Thyroid gland (tissue), 4 donors: ENCODE measurements at regions not wholly inside any gene's neighbourhood (a gene's known extent, or its start where the extent isn't known, plus 50 kb on each side); places are given as distances from the start of the nearest gene placed in this dataset.

Experiments
- DNase-seq, 2 donors: peaks; one replicate each; pipeline ENCODE4 v3.0.0-alpha.2; 2019
- H3K27ac ChIP-seq, 3 donors: fragments of 200-600 bp; sonication (generic); 1 replicate in 2 of 3; 2 replicates in 1 of 3; pipeline ENCODE4 v1.5.1; 2016 to 2019; ENCODE audit warnings: mild to moderate bottlenecking in 1 of 3, moderate library complexity in 1 of 3
- H3K27me3 ChIP-seq: fragments of 200-600 bp; sonication (generic); one replicate; pipeline ENCODE4 v1.5.1; 2019
- H3K36me3 ChIP-seq, 2 donors: fragments of 200-600 bp; sonication (generic); one replicate each; pipeline ENCODE4 v1.5.1; 2016 to 2019
- H3K4me1 ChIP-seq, 2 donors: fragments of 200-600 bp; sonication (generic); one replicate each; pipeline ENCODE4 v1.5.1; 2017 to 2019
- H3K4me3 ChIP-seq, 3 donors: fragments of 200-600 bp; sonication (generic); replicated peaks in 1 of 3; 1 replicate in 2 of 3; 2 replicates in 1 of 3; pipeline ENCODE4 v1.5.1; 2016; ENCODE audit warnings: mild to moderate bottlenecking in 1 of 3
- H3K9me3 ChIP-seq: fragments of 200-600 bp; sonication (generic); one replicate; pipeline ENCODE4 v1.5.1; 2017
- POLR2A ChIP-seq, 2 donors: fragments of 450-650 bp; IDR thresholded peaks; one replicate each; pipeline ENCODE4 v1.6.1; 2017; ENCODE audit warnings: antibody characterized with exemption in 2 of 2, mild to moderate bottlenecking in 2 of 2, moderate library complexity in 1 of 2
- WGBS, 2 donors: methylation state at CpG; one replicate each; pipeline ENCODE4 v1.1.5; 2017; 5-methylcytosine and 5-hydroxymethylcytosine counted together
- intact Hi-C: fragments of 100-400 bp; cut with DNase I; formaldehyde crosslinking; loops from one replicate; pipeline ENCODE4 v1.15.1; 2023
- TF ChIP-seq, protein P1 (sequence below), 6 experiments: fragments of 200-600 bp in 3 of 6; fragments of 450-650 bp in 3 of 6; sonication (generic) in 3 of 6; IDR thresholded peaks; one replicate each; pipeline ENCODE4 v1.5.1; 2016 to 2019; ENCODE audit warnings: antibody characterized with exemption in 6 of 6, mild to moderate bottlenecking in 2 of 6, inconsistent platforms in 1 of 6, moderate library complexity in 1 of 6

DNA sequence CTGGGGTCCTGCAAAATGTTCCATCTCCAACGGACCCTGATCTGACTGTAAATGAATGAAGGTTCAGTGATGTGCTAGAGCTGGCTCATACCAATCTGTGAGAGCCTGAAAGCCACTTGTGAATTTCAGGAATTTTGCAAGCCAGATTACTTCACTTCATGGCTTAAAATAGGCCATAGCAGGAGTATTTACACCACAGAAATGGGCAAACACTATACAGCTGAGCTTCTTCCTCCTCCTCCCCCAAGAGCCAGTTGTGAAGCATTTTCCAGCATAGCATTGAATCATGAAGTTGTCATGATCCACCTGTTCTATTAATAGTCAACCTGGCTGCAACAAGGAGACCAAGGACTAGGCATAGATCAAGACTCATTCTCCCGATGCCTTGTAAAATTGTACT, 141.3 kb upstream of the RASSF8 start:
- Histone ChIP-seq H3K27me3 (no peaks in the 10 kb centered on the region), H3K9me3 (no peaks in the 10 kb centered on the region), H3K4me3 (no peak overlapping the region), H3K4me1 (no peaks in the 10 kb centered on the region), H3K27ac (no peak overlapping the region), H3K36me3 (no peaks in the 10 kb centered on the region)
- TF ChIP-seq POLR2A (IDR thresholded peaks at IDR 0.05): no peak
- TF ChIP-seq, protein P1, sequence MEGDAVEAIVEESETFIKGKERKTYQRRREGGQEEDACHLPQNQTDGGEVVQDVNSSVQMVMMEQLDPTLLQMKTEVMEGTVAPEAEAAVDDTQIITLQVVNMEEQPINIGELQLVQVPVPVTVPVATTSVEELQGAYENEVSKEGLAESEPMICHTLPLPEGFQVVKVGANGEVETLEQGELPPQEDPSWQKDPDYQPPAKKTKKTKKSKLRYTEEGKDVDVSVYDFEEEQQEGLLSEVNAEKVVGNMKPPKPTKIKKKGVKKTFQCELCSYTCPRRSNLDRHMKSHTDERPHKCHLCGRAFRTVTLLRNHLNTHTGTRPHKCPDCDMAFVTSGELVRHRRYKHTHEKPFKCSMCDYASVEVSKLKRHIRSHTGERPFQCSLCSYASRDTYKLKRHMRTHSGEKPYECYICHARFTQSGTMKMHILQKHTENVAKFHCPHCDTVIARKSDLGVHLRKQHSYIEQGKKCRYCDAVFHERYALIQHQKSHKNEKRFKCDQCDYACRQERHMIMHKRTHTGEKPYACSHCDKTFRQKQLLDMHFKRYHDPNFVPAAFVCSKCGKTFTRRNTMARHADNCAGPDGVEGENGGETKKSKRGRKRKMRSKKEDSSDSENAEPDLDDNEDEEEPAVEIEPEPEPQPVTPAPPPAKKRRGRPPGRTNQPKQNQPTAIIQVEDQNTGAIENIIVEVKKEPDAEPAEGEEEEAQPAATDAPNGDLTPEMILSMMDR (IDR thresholded peaks at IDR 0.05): no peak
- 86 to 90% methylated on average over 2 of the region's 2 CpGs for WGBS, 2 donors
- no peak for DNase-seq
- intact Hi-C loops: no loop called here

DNA sequence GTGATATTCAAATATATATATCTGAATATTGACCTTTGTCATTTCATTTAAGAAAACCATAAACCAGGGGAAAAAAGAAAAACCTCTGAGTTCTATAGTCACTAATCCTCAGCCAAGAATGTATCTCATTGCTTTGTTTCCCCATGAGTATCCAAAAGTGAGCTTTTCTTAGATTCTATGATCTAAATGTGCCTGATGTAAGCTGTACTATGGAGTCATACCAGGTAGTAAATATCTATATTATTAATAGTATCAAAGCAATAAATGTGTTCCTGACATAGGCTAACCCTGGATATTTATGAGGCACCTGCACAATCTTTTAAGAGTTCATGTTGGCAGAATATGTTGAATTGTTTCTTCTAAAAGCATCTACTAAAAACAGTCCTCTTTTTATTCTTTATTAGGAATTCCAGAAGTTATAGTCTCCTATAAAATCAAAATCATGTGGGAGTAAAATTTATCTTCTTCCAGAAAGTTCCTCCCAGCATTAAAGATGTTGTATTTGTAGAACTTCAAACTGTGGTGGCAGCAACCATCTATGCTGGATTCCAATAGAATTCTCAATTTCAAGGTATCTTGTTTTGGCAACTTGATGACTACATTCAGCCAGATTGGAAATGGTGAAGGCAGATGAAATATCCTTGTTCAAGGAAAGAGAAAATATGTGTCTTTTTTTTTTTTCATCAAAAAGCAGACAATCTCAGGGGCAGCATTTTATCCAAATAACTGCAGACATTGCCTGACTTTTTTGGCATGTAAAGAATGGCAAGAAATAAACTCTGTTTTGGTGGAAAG, 139.7 kb upstream of the RASSF8 start:
- H3K36me3 ChIP-seq: no peaks in the 10 kb centered on the region
- DNase-seq: no peak
- H3K4me3 ChIP-seq: no peak overlapping the region
- no peak overlapping the region for H3K27ac ChIP-seq
- H3K4me1 ChIP-seq: no peaks in the 10 kb centered on the region
- H3K9me3 ChIP-seq: no peaks in the 10 kb centered on the region
- no peaks in the 10 kb centered on the region for H3K27me3 ChIP-seq
- intact Hi-C loops: no loop called here
- TF ChIP-seq, protein P1 (IDR thresholded peaks at IDR 0.05): no peak
- TF ChIP-seq POLR2A (IDR thresholded peaks at IDR 0.05): no peak

DNA sequence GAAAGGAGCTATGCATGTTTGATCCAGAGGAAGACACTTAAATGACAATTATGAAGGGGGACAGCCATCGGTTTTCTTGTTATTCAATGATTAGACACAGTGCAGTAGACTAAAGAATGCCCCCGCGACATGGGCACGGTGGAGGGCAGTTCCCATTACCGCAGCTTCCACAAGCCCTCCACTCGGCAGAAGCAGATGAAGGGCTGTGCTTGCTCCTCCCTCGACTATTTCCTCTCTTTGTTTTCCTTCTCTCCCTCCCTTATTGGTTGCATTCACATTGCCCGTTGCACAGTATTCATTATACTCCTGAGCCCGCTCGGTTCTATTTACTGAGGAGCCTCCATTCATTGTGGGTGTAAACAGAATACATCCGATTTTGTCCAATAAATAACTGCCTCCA, 138.8 kb upstream of the RASSF8 start:
- intact Hi-C loops: no loop called here

DNA sequence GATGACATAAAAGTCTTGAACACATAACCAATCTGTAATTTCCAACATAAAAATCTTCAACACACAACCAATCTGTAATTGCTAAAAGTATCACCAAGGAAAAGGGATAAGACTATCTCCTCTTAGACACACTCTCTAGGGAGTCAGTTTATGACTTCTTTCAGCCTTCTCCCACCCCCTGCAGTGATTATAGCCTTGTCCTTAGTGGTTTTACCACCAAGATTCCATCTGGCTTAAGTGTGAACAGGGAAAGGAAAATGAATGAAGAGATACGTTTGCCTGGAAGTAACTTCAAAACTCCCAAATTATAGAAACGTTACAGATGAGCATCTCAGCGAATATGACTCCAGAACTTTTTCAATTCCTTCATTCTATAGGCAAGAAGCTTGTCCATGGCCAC, 136.2 kb upstream of the RASSF8 start:
- no peak overlapping the region for H3K27ac ChIP-seq
- intact Hi-C loops: no loop called here
- 95% methylated on average over 3 of the region's 3 CpGs for WGBS, 2 donors

More for the DNA sequence above, 138.8 kb upstream of the RASSF8 start:
- H3K4me3 ChIP-seq: no peak overlapping the region
- H3K27me3 ChIP-seq: no peaks in the 10 kb centered on the region
- no peak for DNase-seq
- no peak overlapping the region for H3K27ac ChIP-seq
- no peaks in the 10 kb centered on the region for H3K9me3 ChIP-seq
- H3K36me3 ChIP-seq: no peaks in the 10 kb centered on the region
- peaks cover 4 to 6% of the 10 kb centered on the region in 2 donors for H3K4me1 ChIP-seq
- 74 to 86% methylated on average over 11 of the region's 11 CpGs for WGBS, 2 donors
- TF ChIP-seq POLR2A (IDR thresholded peaks at IDR 0.05): no peak
- TF ChIP-seq, protein P1 (IDR thresholded peaks at IDR 0.05): no peak

DNA sequence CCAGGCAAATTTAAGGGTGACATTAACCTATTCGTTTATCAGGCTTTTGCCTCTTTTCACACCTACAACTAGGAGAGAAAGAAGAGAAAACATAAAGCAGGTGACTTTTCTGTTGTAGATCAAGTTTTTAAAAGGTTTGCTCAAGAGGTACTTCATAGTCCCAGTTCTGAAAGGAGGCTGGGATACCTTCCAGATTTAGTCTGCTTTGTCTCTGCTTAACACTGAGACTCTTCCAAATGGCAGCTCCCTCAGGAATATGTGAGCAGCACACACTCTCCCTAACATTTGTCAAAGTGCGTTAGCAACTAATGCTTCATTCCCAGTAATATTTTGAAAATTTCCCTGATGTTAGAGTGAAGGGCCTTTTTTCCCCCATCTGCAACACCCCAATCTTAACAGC, 133.7 kb upstream of the RASSF8 start:
- 27 to 28% methylated on average over 2 of the region's 2 CpGs for WGBS, 2 donors
- Histone ChIP-seq H3K9me3 (no peaks in the 10 kb centered on the region), H3K4me3 (no peak overlapping the region), H3K27ac (peak overlapping the region in 2 of 3 donors; percentile 41 to 47), H3K27me3 (no peaks in the 10 kb centered on the region), H3K36me3 (no peaks in the 10 kb centered on the region), H3K4me1 (peaks cover 4 to 12% of the 10 kb centered on the region in 2 donors)
- DNase-seq: peak; percentile 12
- no peak for TF ChIP-seq POLR2A (IDR thresholded peaks at IDR 0.05)
- TF ChIP-seq, protein P1 (IDR thresholded peaks at IDR 0.05): peak in 1 of 6 experiments; percentile 15
- intact Hi-C loops: no loop called here

More for the DNA sequence above, 136.2 kb upstream of the RASSF8 start:
- Histone ChIP-seq H3K4me3 (no peak overlapping the region), H3K4me1 (peaks cover 4 to 12% of the 10 kb centered on the region in 2 donors), H3K36me3 (no peaks in the 10 kb centered on the region), H3K9me3 (no peaks in the 10 kb centered on the region), H3K27me3 (no peaks in the 10 kb centered on the region)
- no peak for DNase-seq
- no peak for TF ChIP-seq POLR2A (IDR thresholded peaks at IDR 0.05)
- TF ChIP-seq, protein P1 (IDR thresholded peaks at IDR 0.05): no peak
